Islet precursor cell (in vitro differentiated cells): ENCODE measurements at regions not wholly inside any gene's neighbourhood (a gene's known extent, or its start where the extent isn't known, plus 50 kb on each side); places are given as distances from the start of the nearest gene placed in this dataset.
A peak's percentile ranks its signal among the peaks of the same experiment; 100 is the strongest.
"Not testable (repeated sequence)": the region's sequence is repeated elsewhere in the genome, so short reads cannot be mapped to it uniquely, and the experiment has no call there.

Source experiments
- DNase-seq: peaks from one replicate; pipeline ENCODE4 v3.0.0-alpha.2; 2018

DNA sequence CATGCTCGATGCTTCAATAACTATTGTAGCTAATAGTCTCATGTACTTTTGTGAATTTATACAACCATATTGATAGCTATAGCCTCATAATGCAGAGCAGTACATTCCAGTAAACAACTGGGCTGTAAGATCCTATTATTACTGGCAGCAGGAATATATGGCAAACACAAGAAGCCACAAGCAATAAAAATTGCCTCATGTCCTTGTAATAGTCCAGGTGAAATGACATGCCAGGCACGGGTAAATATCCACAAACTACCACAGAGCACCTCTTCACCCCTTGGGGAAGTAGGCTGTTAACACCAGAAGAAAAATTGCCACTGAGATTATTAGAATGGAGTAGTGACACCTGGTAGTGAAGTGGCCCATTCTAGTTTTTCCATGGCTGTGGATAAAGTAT lies 158.3 kb downstream of the MTX2 start:
- no peak for DNase-seq

- not testable (repeated sequence) for DNase-seq
Observed at GRCh38 chr2:176428944-176429469, 159.8 kb downstream of the MTX2 start.

DNA sequence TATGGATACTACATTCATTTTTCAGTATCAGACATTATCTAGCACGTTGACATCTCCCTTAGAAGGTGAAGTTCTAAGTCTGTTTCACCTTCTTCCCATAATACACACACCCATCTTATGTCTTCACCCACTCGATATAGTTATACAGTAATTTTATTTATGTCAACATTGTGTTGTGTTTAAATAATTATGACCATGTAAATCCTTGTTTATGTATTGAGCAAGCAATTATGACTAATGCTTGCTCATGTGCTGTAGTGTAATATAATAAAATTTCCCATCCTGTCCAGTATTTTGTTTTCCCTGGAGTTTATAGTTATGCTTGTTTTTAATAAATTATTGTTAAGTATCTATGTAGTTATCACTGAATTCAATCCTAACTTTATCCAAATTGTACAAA lies 163.2 kb downstream of the MTX2 start:
- no peak for DNase-seq

DNA sequence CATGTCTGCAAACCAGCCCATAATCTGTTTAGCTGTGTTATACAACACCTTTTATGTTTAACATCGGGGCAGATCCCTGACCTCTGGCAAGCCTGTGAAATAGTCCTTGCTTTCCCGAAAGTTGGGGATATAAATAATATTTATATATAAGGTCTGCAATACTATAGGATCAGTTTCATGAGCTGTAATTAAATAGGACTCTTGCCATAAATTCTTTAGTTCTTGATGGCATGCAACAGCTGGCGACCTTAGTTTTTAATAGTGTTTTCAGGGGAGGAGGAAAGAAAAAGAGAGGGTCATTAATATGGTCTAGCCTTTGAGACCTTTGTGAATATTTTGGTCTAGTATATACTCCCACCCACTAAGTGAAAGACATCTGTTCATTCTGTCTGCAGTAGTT lies 166.5 kb downstream of the MTX2 start:
- DNase-seq = no peak

DNA sequence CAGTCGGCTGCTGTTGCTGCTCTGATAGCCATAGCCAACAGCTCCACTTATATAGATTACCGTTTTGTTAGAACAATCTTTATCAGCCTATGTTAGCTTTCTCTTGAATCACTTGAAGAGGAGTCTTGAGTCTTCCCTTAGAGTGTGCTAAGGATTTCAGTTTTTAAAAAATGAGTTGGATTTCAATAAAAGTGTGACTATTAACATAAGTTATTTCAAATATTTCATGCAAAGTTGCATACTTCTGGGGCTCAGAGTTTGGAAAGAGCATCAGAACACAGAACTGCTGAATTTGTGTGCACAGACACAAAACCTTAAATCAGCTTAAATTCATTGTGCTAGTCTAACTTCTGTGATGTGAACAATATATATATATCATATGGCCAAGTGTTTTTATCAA lies 174.7 kb downstream of the MTX2 start:
- no peak for DNase-seq

DNA sequence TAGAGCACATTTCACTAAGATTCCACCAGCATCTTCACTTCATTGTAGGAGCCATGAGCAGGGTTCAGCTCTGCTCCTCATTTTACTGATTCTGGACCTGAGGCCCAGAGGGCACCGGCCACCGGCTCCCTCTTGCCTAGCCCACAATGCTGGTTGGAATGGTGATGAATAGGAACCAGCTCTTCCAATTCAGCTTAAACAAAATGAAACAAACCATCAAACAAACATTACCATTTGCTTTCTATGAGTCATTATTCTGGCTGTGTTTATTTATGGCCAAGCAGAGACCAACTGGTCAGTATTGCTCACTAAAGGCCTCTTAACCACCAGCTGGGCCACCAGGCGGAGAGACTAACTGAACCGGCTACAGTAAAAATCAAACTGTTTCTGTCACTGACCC lies 176.7 kb downstream of the MTX2 start:
- no peak for DNase-seq

DNA sequence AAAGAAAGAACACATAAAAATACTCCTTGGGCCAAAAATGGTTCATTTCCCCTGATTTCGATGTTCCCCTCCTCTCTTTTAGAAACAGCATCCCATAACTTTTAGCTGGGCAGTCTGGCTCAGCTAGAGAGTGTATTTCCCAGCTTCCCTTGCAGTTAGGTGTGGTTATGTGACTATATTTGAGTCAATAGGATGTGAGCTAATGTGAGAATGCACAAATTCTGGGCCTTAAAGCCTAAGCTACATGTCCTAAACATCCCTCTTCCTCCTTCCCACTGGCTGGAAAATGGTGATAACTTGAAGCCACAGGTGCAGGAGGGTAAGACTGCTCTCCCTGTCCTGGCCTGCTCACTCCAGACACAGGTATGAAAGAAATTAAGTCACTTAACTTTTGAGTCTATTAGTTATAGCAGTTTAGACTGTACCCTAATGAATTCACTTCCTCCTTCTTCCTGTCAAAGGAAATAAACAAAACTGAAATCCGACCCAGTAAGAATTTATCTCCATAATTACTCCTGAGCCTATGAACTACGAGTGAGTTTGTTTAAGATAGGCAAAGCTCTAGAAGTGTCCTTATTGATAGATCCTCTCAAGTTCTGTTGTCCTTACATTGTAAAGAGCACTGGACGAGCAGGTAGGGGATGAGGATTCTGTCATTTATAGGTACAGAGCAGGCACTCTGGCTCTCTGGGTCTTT lies 177.6 kb downstream of the MTX2 start:
- no peak for DNase-seq

DNA sequence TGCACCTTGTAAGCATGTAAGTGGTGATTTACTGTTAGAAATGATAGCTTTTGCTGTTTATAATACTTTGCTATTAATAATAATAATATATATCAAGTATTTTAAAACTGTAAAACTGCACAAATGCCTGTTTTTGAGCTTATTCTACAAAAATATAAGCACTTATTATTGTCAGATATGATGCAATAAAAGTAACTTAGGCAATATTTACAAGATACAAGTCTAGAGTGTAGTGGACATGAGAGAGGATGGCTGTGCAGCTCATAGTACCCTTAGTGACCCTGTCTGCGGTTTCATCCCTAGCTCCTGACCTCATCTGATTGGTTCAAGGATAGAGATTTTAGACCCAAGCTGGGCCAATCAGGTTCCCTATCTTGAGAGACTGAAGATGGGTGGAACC lies 178.4 kb downstream of the MTX2 start:
- no peak for DNase-seq

- DNase-seq = peak; percentile 59
Observed at GRCh38 chr2:176449852-176450251, 180.6 kb downstream of the MTX2 start.

GRCh38 chr2:176453784-176454183 lies 184.5 kb downstream of the MTX2 start:
- no peak for DNase-seq

DNA sequence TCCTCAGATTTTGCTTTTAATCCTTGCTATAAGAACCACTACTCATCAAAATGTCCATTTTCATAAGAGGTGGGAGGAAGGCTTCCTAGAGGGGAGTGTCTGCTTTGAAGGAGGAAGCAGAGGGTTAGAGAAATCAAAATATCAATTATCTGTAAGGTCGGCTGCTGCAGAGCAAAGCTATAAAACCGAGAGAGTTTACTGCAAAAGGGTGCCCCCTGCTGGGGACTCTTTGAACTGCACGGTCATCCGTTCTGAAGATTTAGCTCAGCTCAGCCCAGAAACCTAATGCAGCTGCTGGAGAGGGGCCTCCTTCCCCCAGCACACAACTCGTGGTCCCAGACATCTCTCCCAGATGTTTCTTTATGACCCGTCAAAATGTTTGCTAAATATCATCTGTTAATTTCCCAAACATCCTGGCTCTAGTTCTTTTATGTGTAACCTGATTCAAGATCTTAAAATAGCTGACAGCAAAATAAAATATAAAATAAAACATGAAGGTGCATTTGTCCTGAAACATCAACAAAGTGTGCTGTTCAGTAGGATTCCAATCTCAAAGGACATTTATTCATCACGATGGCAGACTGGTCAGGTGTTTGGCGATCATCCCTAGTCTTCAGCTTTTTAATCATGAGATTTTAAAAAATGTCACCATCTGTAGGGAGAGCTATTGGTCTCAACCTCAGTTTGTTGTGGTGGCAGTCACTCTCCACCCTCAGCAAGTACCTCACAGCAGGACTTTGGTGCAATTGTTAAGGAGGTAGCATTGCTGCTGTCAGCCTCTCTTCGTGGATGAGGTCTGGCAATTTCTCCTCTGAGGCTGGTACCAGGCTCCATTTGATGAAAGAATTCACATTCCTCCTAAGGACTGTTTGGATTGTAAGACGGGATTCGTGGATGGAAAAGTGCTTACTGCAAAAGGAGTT lies 185.9 kb downstream of the MTX2 start:
- peak; percentile 88 for DNase-seq

DNA sequence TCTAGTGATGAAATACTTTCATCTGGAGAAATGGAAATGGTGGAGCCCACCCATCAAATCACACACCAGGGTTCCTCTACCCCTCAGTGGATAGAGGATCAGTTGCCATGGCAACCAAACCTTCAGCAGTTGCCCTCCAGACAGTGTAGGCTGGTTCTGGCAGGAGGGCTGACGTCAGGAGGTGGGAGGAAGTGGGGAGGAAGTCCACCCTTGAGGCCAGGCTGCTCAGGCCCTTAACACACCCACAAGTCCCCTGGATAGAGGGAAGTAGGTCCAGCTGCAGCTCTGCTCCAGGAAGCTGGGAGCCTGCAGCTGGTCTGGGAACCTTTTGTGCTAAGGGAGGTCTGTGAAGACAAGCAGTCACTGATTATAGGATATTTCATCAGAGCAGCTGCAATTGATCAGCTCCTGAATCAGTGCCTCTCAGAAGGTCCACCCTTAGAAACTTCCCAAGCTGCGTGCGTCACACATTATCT lies 186.6 kb downstream of the MTX2 start:
- DNase-seq = peak; percentile 77

GRCh38 chr2:176457481-176457880 lies 188.2 kb downstream of the MTX2 start:
- no peak for DNase-seq

- DNase-seq = no peak
Observed at GRCh38 chr2:176461098-176461808, 192.0 kb downstream of the MTX2 start.

DNA sequence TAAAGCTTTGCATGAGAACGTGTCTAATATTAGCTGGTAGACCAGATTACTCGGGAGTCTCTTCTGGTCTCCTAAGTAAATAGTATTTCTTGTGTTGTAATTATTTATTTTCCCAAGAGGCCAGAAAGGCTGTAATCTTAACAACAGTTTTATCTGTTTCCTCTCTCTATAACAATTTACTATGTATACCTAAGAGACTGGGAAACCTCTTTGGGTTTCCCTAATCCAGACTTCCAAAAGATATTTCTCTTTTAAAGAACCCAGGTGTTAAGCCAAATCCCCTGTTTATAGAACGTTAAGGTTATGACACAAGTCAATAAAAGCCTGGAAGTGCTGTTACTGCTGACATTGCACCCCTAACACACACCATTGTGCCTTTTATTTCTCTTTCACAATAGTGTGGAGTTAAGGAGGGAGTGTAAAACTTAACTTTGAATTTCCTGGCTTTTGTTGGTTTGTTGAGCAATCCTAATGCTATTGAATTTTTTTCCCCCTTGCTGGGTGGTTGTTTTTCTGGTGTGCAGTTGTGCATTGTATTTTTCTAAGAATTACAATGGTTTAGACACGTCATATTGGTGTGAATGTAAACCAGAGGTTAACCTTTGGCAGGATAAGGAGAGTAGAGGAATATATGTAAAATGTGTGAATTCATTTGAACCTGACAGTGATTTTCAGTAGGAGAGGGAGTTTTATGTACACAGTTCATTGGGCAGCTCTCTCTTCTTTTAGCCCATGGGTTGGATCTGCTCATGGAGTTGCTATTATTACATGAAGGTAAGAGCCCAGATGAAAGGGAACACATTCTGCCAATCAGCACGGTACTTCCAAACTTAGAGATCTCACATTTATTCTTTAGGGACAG lies 192.8 kb downstream of the MTX2 start:
- DNase-seq = no peak

GRCh38 chr2:176463546-176463945 lies 194.3 kb downstream of the MTX2 start:
- DNase-seq = no peak

GRCh38 chr2:176464886-176465564 lies 195.8 kb downstream of the MTX2 start:
- DNase-seq = no peak

DNA sequence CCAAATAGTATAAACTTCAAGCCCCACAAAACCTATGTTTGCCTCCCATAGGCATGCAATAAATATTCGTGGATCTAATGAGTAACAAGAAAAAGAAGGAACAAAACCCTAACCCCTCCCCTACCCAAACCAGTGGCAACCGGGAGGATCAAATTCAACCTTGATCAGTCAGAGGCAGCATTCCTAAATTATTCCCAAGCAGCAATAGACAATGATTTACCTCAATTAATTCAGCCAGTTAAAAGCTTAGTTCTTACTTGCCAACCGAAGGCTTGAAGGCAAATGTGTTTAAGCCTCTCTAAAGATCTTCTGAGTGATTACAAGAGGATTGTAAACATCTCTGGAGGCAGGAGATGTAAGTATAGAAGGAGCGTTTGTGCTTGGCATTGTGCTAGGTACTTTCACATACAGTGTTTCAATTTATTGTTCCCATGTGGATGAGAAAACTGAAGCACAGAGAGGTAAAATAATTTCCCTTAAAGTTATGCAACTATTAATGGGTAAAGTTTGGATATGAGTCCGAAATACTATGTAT lies 197.7 kb downstream of the MTX2 start:
- no peak for DNase-seq

- DNase-seq = no peak
Observed at GRCh38 chr2:176467595-176467994, 198.4 kb downstream of the MTX2 start.

DNA sequence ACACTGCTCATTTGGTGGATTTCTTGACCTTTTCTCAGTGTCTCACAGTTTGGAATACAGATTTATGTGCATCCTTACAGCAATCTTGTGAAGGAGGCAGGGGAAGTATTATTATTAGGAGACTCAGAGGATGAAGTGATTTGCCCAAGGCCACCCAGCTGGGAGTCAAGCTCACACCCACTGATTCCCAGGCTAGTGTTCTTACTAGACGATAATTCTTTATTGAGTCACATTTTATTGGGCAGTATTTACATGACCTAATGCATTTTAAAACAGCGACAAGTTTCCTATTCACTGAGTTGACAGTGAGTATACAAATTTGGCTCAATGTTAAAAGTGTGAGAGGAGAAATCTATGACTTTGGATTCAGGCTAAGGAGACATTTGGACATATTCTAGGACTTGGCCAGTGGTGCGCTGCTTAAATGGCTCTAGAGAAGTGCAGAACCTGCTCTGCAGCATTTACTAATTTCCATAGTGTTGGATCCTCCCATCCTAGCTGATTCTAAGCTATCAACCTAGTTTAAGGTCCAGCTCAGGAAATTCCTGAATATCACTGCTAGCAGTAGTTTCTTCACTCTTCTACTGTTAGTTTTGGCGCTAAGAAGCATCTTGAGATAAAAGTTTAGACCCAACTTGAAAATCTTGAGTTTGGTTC lies 199.3 kb downstream of the MTX2 start:
- DNase-seq = no peak

GRCh38 chr2:176470713-176471112 lies 201.5 kb downstream of the MTX2 start:
- DNase-seq = no peak
